H9 (cell line): ENCODE measurements at regions not wholly inside any gene's neighbourhood (a gene's known extent, or its start where the extent isn't known, plus 50 kb on each side); places are given as distances from the start of the nearest gene placed in this dataset.

Experiments
- DNase-seq: peaks from one replicate; pipeline ENCODE4 v3.0.0-alpha.2; 2017
- H2AFZ ChIP-seq: one replicate; pipeline ENCODE4 v1.6.1; 2013; ENCODE audit warnings: mild to moderate bottlenecking, low read length, control low read depth, moderate library complexity
- H2AK5ac ChIP-seq: 2 replicates; pipeline ENCODE4 v1.6.1; 2013; ENCODE audit warnings: low read length, control low read depth, mixed read lengths; ENCODE audit not compliant: insufficient read length
- H2BK120ac ChIP-seq: one replicate; pipeline ENCODE4 v1.6.1; 2013; ENCODE audit warnings: low read depth, mild to moderate bottlenecking, low read length, control low read depth, inconsistent platforms; ENCODE audit not compliant: poor library complexity, severe bottlenecking
- H2BK12ac ChIP-seq: 2 replicates; pipeline ENCODE4 v1.6.1; 2013; ENCODE audit warnings: low read length, control low read depth, mixed read lengths, low read depth; ENCODE audit not compliant: insufficient read length
- H2BK15ac ChIP-seq: 2 replicates; pipeline ENCODE4 v1.6.1; 2013; ENCODE audit warnings: low read depth, low read length, control low read depth
- H2BK20ac ChIP-seq: one replicate; pipeline ENCODE4 v1.6.1; 2013; ENCODE audit warnings: low read depth, mild to moderate bottlenecking, low read length, control low read depth, inconsistent platforms; ENCODE audit not compliant: poor library complexity, severe bottlenecking
- H2BK5ac ChIP-seq: 2 replicates; pipeline ENCODE4 v1.6.1; 2013; ENCODE audit warnings: low read length, control low read depth, mixed read lengths; ENCODE audit not compliant: insufficient read length
- H3K14ac ChIP-seq: 2 replicates; pipeline ENCODE4 v1.6.1; 2013; ENCODE audit warnings: low read length, control low read depth; ENCODE audit not compliant: insufficient read depth
- H3K18ac ChIP-seq: 2 replicates; pipeline ENCODE4 v1.6.1; 2013; ENCODE audit warnings: low read depth, mild to moderate bottlenecking, mixed read lengths, low read length, control low read depth; ENCODE audit not compliant: insufficient read length
- H3K23ac ChIP-seq: 2 replicates; pipeline ENCODE4 v1.6.1; 2013; ENCODE audit warnings: low read length, control low read depth, mixed read lengths, low read depth; ENCODE audit not compliant: insufficient read length
- H3K23me2 ChIP-seq: 2 replicates; pipeline ENCODE4 v1.6.1; 2013; ENCODE audit warnings: low read depth, mild to moderate bottlenecking, mixed read lengths, low read length, control low read depth; ENCODE audit not compliant: insufficient read length, poor library complexity, severe bottlenecking
- H3K27ac ChIP-seq: 2 replicates; pipeline ENCODE4 v1.5.1; 2013; ENCODE audit warnings: low read length, control low read depth, mixed read lengths, low read depth; ENCODE audit not compliant: insufficient read length
- H3K27me3 ChIP-seq: 2 replicates; pipeline ENCODE4 v1.6.1; 2013; ENCODE audit warnings: low read length, control low read depth, inconsistent platforms; ENCODE audit not compliant: insufficient read depth
- H3K4ac ChIP-seq: 2 replicates; pipeline ENCODE4 v1.6.1; 2013; ENCODE audit warnings: low read depth, mild to moderate bottlenecking, control low read depth, inconsistent platforms, low read length, moderate library complexity
- H3K4me1 ChIP-seq: 2 replicates; pipeline ENCODE4 v1.6.1; 2013; ENCODE audit warnings: low read length, control low read depth, inconsistent platforms; ENCODE audit not compliant: insufficient read depth
- H3K4me2 ChIP-seq: 2 replicates; pipeline ENCODE4 v1.6.1; 2013; ENCODE audit warnings: low read length, control low read depth, mixed read lengths; ENCODE audit not compliant: insufficient read length, insufficient read depth
- H3K56ac ChIP-seq: 2 replicates; pipeline ENCODE4 v1.6.1; 2013; ENCODE audit warnings: low read depth, mild to moderate bottlenecking, mixed read lengths, low read length, control low read depth; ENCODE audit not compliant: insufficient read length
- H3K79me1 ChIP-seq: 2 replicates; pipeline ENCODE4 v1.6.1; 2013; ENCODE audit warnings: low read depth, mild to moderate bottlenecking, moderate library complexity, low read length, control low read depth, inconsistent platforms; ENCODE audit not compliant: insufficient read depth, poor library complexity, severe bottlenecking
- H3K79me2 ChIP-seq: 2 replicates; pipeline ENCODE4 v1.6.1; 2013; ENCODE audit warnings: low read length, control low read depth, inconsistent platforms; ENCODE audit not compliant: insufficient read depth
- H3K9ac ChIP-seq: 2 replicates; pipeline ENCODE4 v1.6.1; 2013; ENCODE audit warnings: low read length, control low read depth, mixed read lengths; ENCODE audit not compliant: insufficient read length; ENCODE audit errors: extremely low read depth
- H3K9me3 ChIP-seq: one replicate; pipeline ENCODE4 v1.6.1; 2013; ENCODE audit warnings: low read depth, low read length, inconsistent platforms; ENCODE audit not compliant: control insufficient read depth
- H3T11ph ChIP-seq: one replicate; pipeline ENCODE4 v1.6.1; 2013; ENCODE audit warnings: mild to moderate bottlenecking, low read length, control low read depth, inconsistent platforms
- H4K20me1 ChIP-seq: one replicate; pipeline ENCODE4 v1.6.1; 2013; ENCODE audit not compliant: control insufficient read depth, insufficient read length, insufficient read depth
- H4K5ac ChIP-seq: 2 replicates; pipeline ENCODE4 v1.6.1; 2013; ENCODE audit warnings: low read depth, mild to moderate bottlenecking, mixed read lengths, low read length, control low read depth; ENCODE audit not compliant: insufficient read length
- H4K8ac ChIP-seq: replicated peaks from 2 replicates; pipeline ENCODE4 v1.6.1; 2013; ENCODE audit warnings: low read length, control low read depth, mixed read lengths, low read depth; ENCODE audit not compliant: insufficient read length
- H4K91ac ChIP-seq: 2 replicates; pipeline ENCODE4 v1.6.1; 2013; ENCODE audit warnings: low read depth, mild to moderate bottlenecking, moderate library complexity, mixed read lengths, low read length, control low read depth; ENCODE audit not compliant: insufficient read length
- H3K27ac Mint-ChIP-seq, 3 experiments: 2 replicates in 2 of 3; 3 replicates in 1 of 3; pipeline ENCODE4 v1.8.0; 2020 to 2021; ENCODE audit warnings: mixed read lengths in 3 of 3, mild to moderate bottlenecking in 1 of 3, moderate library complexity in 1 of 3
- H3K27me3 Mint-ChIP-seq: 2 replicates; pipeline ENCODE4 v1.8.0; 2021; ENCODE audit warnings: low read depth, mild to moderate bottlenecking, moderate library complexity, mixed read lengths
- H3K36me3 Mint-ChIP-seq, 3 experiments: 2 replicates in 2 of 3; 3 replicates in 1 of 3; pipeline ENCODE4 v1.8.0; 2020 to 2021; ENCODE audit warnings: low read depth in 3 of 3, mixed read lengths in 3 of 3; ENCODE audit not compliant: insufficient read depth in 1 of 3
- H3K4me1 Mint-ChIP-seq, 2 experiments: 2 replicates each; pipeline ENCODE4 v1.8.0; 2020; ENCODE audit warnings: mixed read lengths in 2 of 2
- H3K4me3 Mint-ChIP-seq, 2 experiments: 2 replicates in 1 of 2; 3 replicates in 1 of 2; pipeline ENCODE4 v1.8.0; 2020 to 2021; ENCODE audit warnings: mild to moderate bottlenecking in 2 of 2, mixed read lengths in 2 of 2, moderate library complexity in 1 of 2
- H3K9me3 Mint-ChIP-seq, 2 experiments: 2 replicates in 1 of 2; 3 replicates in 1 of 2; pipeline ENCODE4 v1.8.0; 2020; ENCODE audit warnings: mild to moderate bottlenecking in 2 of 2, mixed read lengths in 2 of 2, moderate library complexity in 1 of 2
- WGBS: extraction: QIAGEN DNeasy Blood & Tissue Kit; methylation state at CpG from one replicate; pipeline ENCODE4 v1.1.7; 2013; ENCODE audit warnings: missing lambda C conversion rate, low lambda C conversion rate, mixed read lengths; ENCODE audit not compliant: insufficient read length; ENCODE audit errors: extremely low coverage; 5-methylcytosine and 5-hydroxymethylcytosine counted together
- TF ChIP-seq, protein P1 (sequence below): fragments of 200-600 bp; sonication (generic); conservative IDR thresholded peaks from 3 replicates; pipeline ENCODE4 v1.8.0; 2021; ENCODE audit warnings: antibody characterized with exemption, mild to moderate bottlenecking

- no peak overlapping the region for H3K4me2 ChIP-seq
- H3K9me3 ChIP-seq = no peaks in the 10 kb centered on the region
- H2BK5ac ChIP-seq = no peak overlapping the region
- no peak overlapping the region for H4K5ac ChIP-seq
- no peak overlapping the region for H2BK15ac ChIP-seq
- TF ChIP-seq, protein P1, sequence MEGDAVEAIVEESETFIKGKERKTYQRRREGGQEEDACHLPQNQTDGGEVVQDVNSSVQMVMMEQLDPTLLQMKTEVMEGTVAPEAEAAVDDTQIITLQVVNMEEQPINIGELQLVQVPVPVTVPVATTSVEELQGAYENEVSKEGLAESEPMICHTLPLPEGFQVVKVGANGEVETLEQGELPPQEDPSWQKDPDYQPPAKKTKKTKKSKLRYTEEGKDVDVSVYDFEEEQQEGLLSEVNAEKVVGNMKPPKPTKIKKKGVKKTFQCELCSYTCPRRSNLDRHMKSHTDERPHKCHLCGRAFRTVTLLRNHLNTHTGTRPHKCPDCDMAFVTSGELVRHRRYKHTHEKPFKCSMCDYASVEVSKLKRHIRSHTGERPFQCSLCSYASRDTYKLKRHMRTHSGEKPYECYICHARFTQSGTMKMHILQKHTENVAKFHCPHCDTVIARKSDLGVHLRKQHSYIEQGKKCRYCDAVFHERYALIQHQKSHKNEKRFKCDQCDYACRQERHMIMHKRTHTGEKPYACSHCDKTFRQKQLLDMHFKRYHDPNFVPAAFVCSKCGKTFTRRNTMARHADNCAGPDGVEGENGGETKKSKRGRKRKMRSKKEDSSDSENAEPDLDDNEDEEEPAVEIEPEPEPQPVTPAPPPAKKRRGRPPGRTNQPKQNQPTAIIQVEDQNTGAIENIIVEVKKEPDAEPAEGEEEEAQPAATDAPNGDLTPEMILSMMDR = no peak
- H3K23ac ChIP-seq = no peak overlapping the region
- no peak overlapping the region for H2BK120ac ChIP-seq
- H2BK20ac ChIP-seq = no peak overlapping the region
- no peak overlapping the region for H2AFZ ChIP-seq
- no peak overlapping the region for H3K14ac ChIP-seq
- no peak overlapping the region for H3K9ac ChIP-seq
- Mint-ChIP-seq H3K9me3 (no peaks in the 10 kb centered on the region; a peak in 1 of 5 replicates), H3K4me1 (no peaks in the 10 kb centered on the region; a peak in 1 of 4 replicates), H3K27ac (no peak overlapping the region), H3K27me3 (peaks cover 51% of the 10 kb centered on the region), H3K4me3 (no peak overlapping the region), H3K36me3 (no peaks in the 10 kb centered on the region)
- H3K79me1 ChIP-seq = no peaks in the 10 kb centered on the region
- H3K27me3 ChIP-seq = no peaks in the 10 kb centered on the region
- no peak overlapping the region for H3K18ac ChIP-seq
- H2BK12ac ChIP-seq = no peak overlapping the region
- no peaks in the 10 kb centered on the region for H3K23me2 ChIP-seq
- H3K4me1 ChIP-seq = no peaks in the 10 kb centered on the region
- no peak overlapping the region for H3K4ac ChIP-seq
- DNase-seq = no peak
- no peak overlapping the region for H3K56ac ChIP-seq
- no peak overlapping the region for H2AK5ac ChIP-seq
- no peak overlapping the region for H3T11ph ChIP-seq
- H3K27ac ChIP-seq = no peak overlapping the region
- H3K79me2 ChIP-seq = no peaks in the 10 kb centered on the region
- no CpG with 5 or more reads among the region's 12 CpGs for WGBS
- H4K8ac ChIP-seq = no peak overlapping the region
- H4K20me1 ChIP-seq = no peaks in the 10 kb centered on the region
- no peak overlapping the region for H4K91ac ChIP-seq
Observed at GRCh38 chr1:4554271-4554865, 100.0 kb upstream of the AJAP1 start.
